PFSK-1 (cell line): ENCODE measurements at regions not wholly inside any gene's neighbourhood (a gene's known extent, or its start where the extent isn't known, plus 50 kb on each side); places are given as distances from the start of the nearest gene placed in this dataset.

Source experiments
- FOXP2 ChIP-seq: optimal IDR thresholded peaks from 2 replicates; pipeline ENCODE3; 2011; ENCODE audit warnings: borderline replicate concordance, control low read depth, inconsistent platforms; ENCODE audit not compliant: insufficient read depth; ENCODE audit errors: extremely low read length, extremely low read depth
- POLR2AphosphoS5 ChIP-seq: IDR thresholded peaks from 2 replicates; pipeline ENCODE4 v1.6.1; 2012; ENCODE audit warnings: low read depth, mild to moderate bottlenecking, control low read depth, low read length, moderate library complexity
- REST ChIP-seq, 2 experiments: IDR thresholded peaks; 2 replicates each; pipeline versions ENCODE4 v1.6.1 to v1.8.0; 2011 to 2012; ENCODE audit warnings: low read depth in 2 of 2, low read length in 2 of 2, control low read depth in 1 of 2, inconsistent platforms in 1 of 2, mild to moderate bottlenecking in 1 of 2, moderate library complexity in 1 of 2; ENCODE audit not compliant: insufficient read depth in 1 of 2
- SIN3A ChIP-seq: IDR thresholded peaks from 2 replicates; pipeline ENCODE4 v1.6.1; 2012; ENCODE audit warnings: mild to moderate bottlenecking, low read length, moderate library complexity, borderline replicate concordance; ENCODE audit not compliant: insufficient read depth
- TAF1 ChIP-seq: IDR thresholded peaks from 2 replicates; pipeline ENCODE4 v1.6.1; 2012; ENCODE audit warnings: low read length, control low read depth, borderline replicate concordance; ENCODE audit not compliant: insufficient read depth

- TF ChIP-seq TAF1 (no peak), REST (IDR thresholded peaks at IDR 0.05; ENCODE audit: insufficient read depth in 1 of 2, low read depth in 2 of 2, low read length in 2 of 2) (no peak), SIN3A (no peak), FOXP2 (no peak)
Measured at GRCh38 chrX:131791608-131792355, 231.3 kb upstream of the STK26 start.

GRCh38 chrX:131792356-131792749, 230.7 kb upstream of the STK26 start:
- TF ChIP-seq REST (IDR thresholded peaks at IDR 0.05; ENCODE audit: insufficient read depth in 1 of 2, low read depth in 2 of 2, low read length in 2 of 2) (no peak), FOXP2 (no peak), SIN3A (no peak), TAF1 (no peak), POLR2AphosphoS5 (no peak)

DNA sequence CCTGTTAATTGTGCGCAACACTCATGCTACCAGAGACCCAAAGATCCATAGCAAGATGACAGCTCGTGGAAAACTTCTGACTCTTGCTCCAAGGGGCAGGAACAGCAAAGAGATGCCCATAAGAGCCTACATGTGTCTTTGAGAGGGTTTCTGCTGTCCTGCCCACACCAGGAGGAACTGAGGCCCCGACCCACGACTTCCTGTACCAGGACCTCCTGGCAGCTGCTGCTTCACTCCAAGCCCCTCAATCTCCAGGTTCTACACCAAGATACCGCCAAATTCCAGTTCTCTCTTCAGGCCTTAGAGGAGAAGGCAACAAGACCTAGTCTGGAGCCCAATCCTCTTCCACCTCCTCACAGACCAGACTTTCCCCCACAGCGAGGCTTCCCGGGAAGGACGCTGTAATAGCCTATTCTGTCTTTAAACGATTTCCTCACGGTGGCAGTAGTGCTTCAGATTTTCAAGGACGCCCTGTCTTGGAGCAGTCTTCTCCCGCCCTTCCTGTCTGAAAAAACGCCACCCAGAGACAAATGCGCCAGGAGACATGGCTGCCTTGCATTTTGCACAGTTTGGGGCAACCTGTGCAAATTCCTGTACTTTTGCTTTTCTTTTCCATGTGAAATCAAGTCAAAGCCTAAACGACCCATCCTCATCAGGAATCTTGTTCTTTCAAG, 230.2 kb upstream of the STK26 start:
- TF ChIP-seq SIN3A, result no peak

GRCh38 chrX:131795442-131796229, 227.5 kb upstream of the STK26 start:
- no peak for TF ChIP-seq TAF1
- TF ChIP-seq REST (IDR thresholded peaks at IDR 0.05; ENCODE audit: insufficient read depth in 1 of 2, low read depth in 2 of 2, low read length in 2 of 2), result no peak

DNA sequence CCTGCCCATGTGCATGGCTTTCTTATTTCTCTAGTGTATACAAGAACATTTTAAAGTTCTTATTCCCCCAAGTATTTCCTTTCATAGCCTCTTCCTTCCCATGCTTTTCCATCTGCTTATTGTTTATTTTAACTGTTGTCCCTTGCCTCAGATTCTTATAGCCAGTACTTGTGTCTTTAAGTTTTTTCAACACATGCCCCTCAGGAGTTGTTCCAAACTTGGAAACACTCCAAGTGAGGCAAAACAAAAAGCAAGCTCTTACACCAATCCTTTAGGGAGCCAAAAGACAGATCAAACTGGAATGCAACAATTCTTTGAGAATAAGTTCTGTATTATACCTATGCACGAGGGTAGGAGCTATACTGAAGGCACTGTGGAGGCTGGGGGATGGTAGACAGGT, 222.0 kb upstream of the STK26 start:
- TF ChIP-seq SIN3A, result no peak
- no peak for TF ChIP-seq TAF1
- TF ChIP-seq REST (IDR thresholded peaks at IDR 0.05; ENCODE audit: insufficient read depth in 1 of 2, low read depth in 2 of 2, low read length in 2 of 2), result no peak
- no peak for TF ChIP-seq FOXP2
- no peak for TF ChIP-seq POLR2AphosphoS5
